IMR-90 (cell line): ENCODE measurements at regions not wholly inside any gene's neighbourhood (a gene's known extent, or its start where the extent isn't known, plus 50 kb on each side); places are given as distances from the start of the nearest gene placed in this dataset.

Source experiments
- ATAC-seq: fragments of 200-7000 bp; cut with Tn5 transposase; 2 replicates; pipeline ENCODE4 v1.9.1; 2020; ENCODE audit warnings: low read depth, mild to moderate bottlenecking, moderate library complexity
- BruUV-seq: library from RNA; stranded (reverse); fragments of 400-500 nt; replicated peaks from 2 replicates; lab custom pipeline; 2021; lab: Mats Ljungman, UMichigan
- CTCF ChIA-PET: fragments of 300-600 bp; formaldehyde crosslinking; extraction: SDS; loops from one replicate; lab custom pipeline; 2021; ENCODE audit warnings: antibody characterized with exemption; lab: Yijun Ruan, JAX
- POLR2A ChIA-PET: fragments of 300-600 bp; sonication (Branson Sonifier 250); formaldehyde crosslinking; loops from one replicate; lab custom pipeline; 2022; ENCODE audit warnings: antibody characterized with exemption; ENCODE audit not compliant: unreplicated experiment; lab: Charles Lee
- DNase-seq: peaks from one replicate; pipeline ENCODE4 v3.0.0; 2013
- H2AFZ ChIP-seq: replicated peaks from 2 replicates; pipeline ENCODE3; 2013; ENCODE audit warnings: low read length, mild to moderate bottlenecking; ENCODE audit not compliant: poor library complexity
- H2AK5ac ChIP-seq: 2 replicates; pipeline ENCODE4 v1.6.1; 2013; ENCODE audit warnings: low read depth, low read length, inconsistent platforms
- H2AK9ac ChIP-seq: replicated peaks from 2 replicates; pipeline ENCODE3; 2013; ENCODE audit warnings: mild to moderate bottlenecking, low read depth, low read length, moderate library complexity; ENCODE audit not compliant: poor library complexity
- H2BK120ac ChIP-seq: 2 replicates; pipeline ENCODE4 v1.6.1; 2013; ENCODE audit warnings: low read depth, low read length, inconsistent platforms
- H2BK15ac ChIP-seq: 3 replicates; pipeline ENCODE4 v1.6.1; 2013; ENCODE audit warnings: low read depth, low read length, inconsistent platforms
- H2BK20ac ChIP-seq: 2 replicates; pipeline ENCODE4 v1.6.1; 2013; ENCODE audit warnings: low read depth, mild to moderate bottlenecking, inconsistent platforms, low read length, moderate library complexity
- H2BK5ac ChIP-seq: 2 replicates; pipeline ENCODE4 v1.6.1; 2013; ENCODE audit warnings: mild to moderate bottlenecking, low read depth, low read length, inconsistent platforms; ENCODE audit not compliant: poor library complexity, severe bottlenecking
- H3K14ac ChIP-seq: replicated peaks from 2 replicates; pipeline ENCODE4 v1.6.1; 2013; ENCODE audit warnings: low read depth, low read length, inconsistent platforms
- H3K18ac ChIP-seq: 2 replicates; pipeline ENCODE4 v1.6.1; 2013; ENCODE audit warnings: low read depth, low read length, control low read depth
- H3K23ac ChIP-seq: 2 replicates; pipeline ENCODE4 v1.6.1; 2013; ENCODE audit warnings: low read depth, low read length, inconsistent platforms
- H3K27ac ChIP-seq: 2 replicates; pipeline ENCODE4 v1.5.1; 2013; ENCODE audit warnings: mild to moderate bottlenecking, control low read depth, low read length; ENCODE audit not compliant: insufficient read depth
- H3K27me3 ChIP-seq: 2 replicates; pipeline ENCODE4 v1.6.1; 2013; ENCODE audit warnings: low read length; ENCODE audit not compliant: control insufficient read depth, insufficient read depth
- H3K36me3 ChIP-seq: 2 replicates; pipeline ENCODE4 v1.6.1; 2013; ENCODE audit warnings: low read length, mixed read lengths; ENCODE audit not compliant: control insufficient read depth, insufficient read depth
- H3K4ac ChIP-seq: 2 replicates; pipeline ENCODE4 v1.6.1; 2013; ENCODE audit warnings: low read depth, low read length, inconsistent platforms
- H3K4me1 ChIP-seq: 2 replicates; pipeline ENCODE4 v1.6.1; 2013; ENCODE audit warnings: low read length, mixed read lengths; ENCODE audit not compliant: control insufficient read depth, insufficient read depth
- H3K4me2 ChIP-seq: 2 replicates; pipeline ENCODE4 v1.6.1; 2013; ENCODE audit warnings: low read depth, mild to moderate bottlenecking, control low read depth, low read length, moderate library complexity
- H3K4me3 ChIP-seq: 2 replicates; pipeline ENCODE4 v1.5.1; 2013; ENCODE audit warnings: low read depth, mild to moderate bottlenecking, control low read depth, low read length, moderate library complexity; ENCODE audit not compliant: insufficient read depth
- H3K56ac ChIP-seq: 2 replicates; pipeline ENCODE4 v1.6.1; 2013; ENCODE audit warnings: low read length, inconsistent platforms; ENCODE audit not compliant: insufficient read depth; ENCODE audit errors: extremely low read depth
- H3K79me1 ChIP-seq, 2 experiments: 2 replicates each; pipeline ENCODE4 v1.6.1; 2013; ENCODE audit warnings: low read length in 2 of 2, inconsistent platforms in 1 of 2, low read depth in 1 of 2
- H3K9ac ChIP-seq: 2 replicates; pipeline ENCODE4 v1.6.1; 2013; ENCODE audit warnings: low read depth, low read length, control low read depth
- H3K9me1 ChIP-seq: 2 replicates; pipeline ENCODE4 v1.6.1; 2013; ENCODE audit warnings: low read length, inconsistent platforms; ENCODE audit not compliant: insufficient read depth
- H3K9me3 ChIP-seq: 2 replicates; pipeline ENCODE4 v1.6.1; 2013; ENCODE audit warnings: low read length; ENCODE audit not compliant: control insufficient read depth, insufficient read depth
- H4K20me1 ChIP-seq: 2 replicates; pipeline ENCODE4 v1.6.1; 2013; ENCODE audit warnings: low read length, inconsistent platforms; ENCODE audit not compliant: insufficient read depth
- H4K5ac ChIP-seq: 2 replicates; pipeline ENCODE4 v1.6.1; 2013; ENCODE audit warnings: mild to moderate bottlenecking, low read depth, low read length, control low read depth
- H4K8ac ChIP-seq, 2 experiments: 2 replicates each; pipeline ENCODE4 v1.6.1; 2013; ENCODE audit warnings: low read depth in 2 of 2, low read length in 2 of 2, control low read depth in 1 of 2, inconsistent platforms in 1 of 2
- H4K91ac ChIP-seq: 2 replicates; pipeline ENCODE4 v1.6.1; 2013; ENCODE audit warnings: low read depth, low read length, inconsistent platforms; ENCODE audit not compliant: insufficient read depth
- BHLHE40 ChIP-seq: fragments of 150-350 bp; IDR thresholded peaks from 2 replicates; pipeline ENCODE4 v1.6.1; 2016; ENCODE audit warnings: mild to moderate bottlenecking, low read depth, low read length
- CEBPB ChIP-seq: IDR thresholded peaks from 2 replicates; pipeline ENCODE4 v1.6.1; 2012; ENCODE audit warnings: low read depth, low read length, improper control_type of control experiment
- CHD1 ChIP-seq: IDR thresholded peaks from 2 replicates; pipeline ENCODE4 v1.6.1; 2012; ENCODE audit warnings: low read depth, low read length, improper control_type of control experiment
- MAFK ChIP-seq: IDR thresholded peaks from 2 replicates; pipeline ENCODE4 v1.6.1; 2012; ENCODE audit warnings: low read depth, low read length, improper control_type of control experiment
- MAZ ChIP-seq: IDR thresholded peaks from 2 replicates; pipeline ENCODE4 v1.6.1; 2012; ENCODE audit warnings: low read depth, mild to moderate bottlenecking, low read length, improper control_type of control experiment, moderate library complexity, borderline replicate concordance
- MXI1 ChIP-seq: IDR thresholded peaks from 2 replicates; pipeline ENCODE4 v1.6.1; 2012; ENCODE audit warnings: low read depth, mild to moderate bottlenecking, low read length, moderate library complexity, borderline replicate concordance
- RCOR1 ChIP-seq: IDR thresholded peaks from 2 replicates; pipeline ENCODE4 v1.6.1; 2012; ENCODE audit warnings: mild to moderate bottlenecking, low read length, improper control_type of control experiment; ENCODE audit not compliant: insufficient replicate concordance
- RFX5 ChIP-seq: IDR thresholded peaks from 2 replicates; pipeline ENCODE4 v1.8.0; 2012; ENCODE audit warnings: low read depth, mild to moderate bottlenecking, low read length, moderate library complexity
- WGBS, 2 experiments: methylation state at CpG; one replicate each; pipeline versions ENCODE4 v1.1.5 to v1.1.7; 2013; ENCODE audit warnings: missing lambda C conversion rate in 2 of 2; ENCODE audit not compliant: insufficient read length in 1 of 2; ENCODE audit errors: extremely low coverage in 2 of 2; 5-methylcytosine and 5-hydroxymethylcytosine counted together
- dilution Hi-C: fragments of 300-500 bp; cut with HindIII; formaldehyde crosslinking; loops from one replicate; pipeline ENCODE4 v1.14.3; 2018; ENCODE audit warnings: low sequenced_read_pairs; ENCODE audit not compliant: unreplicated experiment
- in situ Hi-C: fragments of 300-500 bp; cut with MboI; formaldehyde crosslinking; loops from 3 replicates; pipeline ENCODE4 v1.14.3; 2019; ENCODE audit warnings: low sequenced_read_pairs, inconsistent platforms, mixed read lengths
- intact Hi-C: fragments of 100-400 bp; cut with micrococcal nuclease; formaldehyde crosslinking; loops from 2 replicates; pipeline ENCODE4 v1.10.0; 2022
- TF ChIP-seq, protein P1 (sequence below): fragments of 150-350 bp; IDR thresholded peaks from 2 replicates; pipeline ENCODE4 v1.6.1; 2017; ENCODE audit warnings: mild to moderate bottlenecking, antibody characterized with exemption, low read length, low read depth
- TF ChIP-seq, protein P2 (sequence below): fragments of 150-350 bp; IDR thresholded peaks from 2 replicates; pipeline ENCODE4 v1.6.1; 2016; ENCODE audit warnings: low read depth, mild to moderate bottlenecking, low read length, moderate library complexity, borderline replicate concordance

DNA sequence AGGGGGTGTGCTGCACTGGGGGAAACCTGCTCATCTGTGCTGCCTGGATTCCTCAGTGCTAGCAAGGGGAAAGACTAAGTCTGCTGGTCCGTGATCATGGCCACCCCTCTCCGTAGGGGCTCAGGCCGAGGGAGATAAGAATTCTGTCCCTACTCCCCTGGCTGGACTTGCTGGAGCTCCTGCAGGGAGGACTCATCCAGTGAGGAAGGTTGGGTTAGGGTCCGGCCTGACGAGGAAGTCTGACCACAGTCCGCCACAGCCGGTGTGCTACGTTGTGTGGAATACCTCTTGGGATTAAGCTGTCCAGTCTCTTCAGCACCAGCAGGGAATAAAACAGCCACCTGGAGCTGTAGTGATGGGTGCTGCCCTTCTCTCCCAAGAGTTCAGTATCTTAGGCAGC is 1309.1 kb upstream of the CADM2 start:
- Histone ChIP-seq H3K18ac (no peak overlapping the region), H3K27me3 (no peaks in the 10 kb centered on the region), H4K20me1 (no peaks in the 10 kb centered on the region), H2BK20ac (no peak overlapping the region), H2BK15ac (no peak overlapping the region), H2AK5ac (no peak overlapping the region), H3K4me2 (no peak overlapping the region), H3K4me3 (no peak overlapping the region), H2AFZ (no peak overlapping the region), H4K8ac (no peak overlapping the region), H3K14ac (no peak overlapping the region), H3K56ac (no peak overlapping the region), H3K9me1 (no peaks in the 10 kb centered on the region), H2BK120ac (no peak overlapping the region), H4K91ac (no peak overlapping the region), H3K4me1 (no peaks in the 10 kb centered on the region), H3K23ac (no peak overlapping the region), H2BK5ac (no peak overlapping the region), H4K5ac (no peak overlapping the region), H3K9me3 (peaks cover 8% of the 10 kb centered on the region; the same call in 1 of the 2 replicates), H3K27ac (no peak overlapping the region), H2AK9ac (no peak overlapping the region), H3K9ac (no peak overlapping the region), H3K4ac (no peak overlapping the region), H3K79me1 (no peaks in the 10 kb centered on the region), H3K36me3 (no peaks in the 10 kb centered on the region)
- ChIA-PET POLR2A (no interaction called here), CTCF (no interaction called here)
- in situ Hi-C loops = no loop called here
- DNase-seq = no peak
- BruUV-seq = no TSS peak
- TF ChIP-seq CEBPB = no peak
- TF ChIP-seq, protein P1, sequence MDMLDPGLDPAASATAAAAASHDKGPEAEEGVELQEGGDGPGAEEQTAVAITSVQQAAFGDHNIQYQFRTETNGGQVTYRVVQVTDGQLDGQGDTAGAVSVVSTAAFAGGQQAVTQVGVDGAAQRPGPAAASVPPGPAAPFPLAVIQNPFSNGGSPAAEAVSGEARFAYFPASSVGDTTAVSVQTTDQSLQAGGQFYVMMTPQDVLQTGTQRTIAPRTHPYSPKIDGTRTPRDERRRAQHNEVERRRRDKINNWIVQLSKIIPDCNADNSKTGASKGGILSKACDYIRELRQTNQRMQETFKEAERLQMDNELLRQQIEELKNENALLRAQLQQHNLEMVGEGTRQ = no peak
- TF ChIP-seq MAFK = no peak
- TF ChIP-seq MXI1 = no peak
- no peak for TF ChIP-seq BHLHE40
- no peak for TF ChIP-seq RFX5
- TF ChIP-seq, protein P2, sequence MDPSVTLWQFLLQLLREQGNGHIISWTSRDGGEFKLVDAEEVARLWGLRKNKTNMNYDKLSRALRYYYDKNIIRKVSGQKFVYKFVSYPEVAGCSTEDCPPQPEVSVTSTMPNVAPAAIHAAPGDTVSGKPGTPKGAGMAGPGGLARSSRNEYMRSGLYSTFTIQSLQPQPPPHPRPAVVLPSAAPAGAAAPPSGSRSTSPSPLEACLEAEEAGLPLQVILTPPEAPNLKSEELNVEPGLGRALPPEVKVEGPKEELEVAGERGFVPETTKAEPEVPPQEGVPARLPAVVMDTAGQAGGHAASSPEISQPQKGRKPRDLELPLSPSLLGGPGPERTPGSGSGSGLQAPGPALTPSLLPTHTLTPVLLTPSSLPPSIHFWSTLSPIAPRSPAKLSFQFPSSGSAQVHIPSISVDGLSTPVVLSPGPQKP = no peak
- no peak for TF ChIP-seq MAZ
- no peak for TF ChIP-seq RCOR1
- TF ChIP-seq CHD1 = no peak
- WGBS, 2 experiments = 88% methylated on average over 3 of the region's 8 CpGs; no CpG with 5 or more reads in 1 of the 2 experiments
- intact Hi-C loops = no loop called here
- dilution Hi-C loops = no loop called here
- no peak for ATAC-seq
